Liver (tissue), 8 donors: ENCODE measurements at regions not wholly inside any gene's neighbourhood (a gene's known extent, or its start where the extent isn't known, plus 50 kb on each side); places are given as distances from the start of the nearest gene placed in this dataset.
"Not testable (repeated sequence)": the region's sequence is repeated elsewhere in the genome, so short reads cannot be mapped to it uniquely, and the experiment has no call there.

Experiments used
- DNase-seq: peaks from one replicate; pipeline ENCODE4 v3.0.0-alpha.2; 2017; ENCODE audit warnings: low spot score
- H3K27ac ChIP-seq, 2 donors: one replicate each; pipeline ENCODE4 v1.7.0; 2013; ENCODE audit warnings: inconsistent platforms in 2 of 2, low read length in 2 of 2, control low read depth in 1 of 2, low read depth in 1 of 2, mild to moderate bottlenecking in 1 of 2
- H3K27me3 ChIP-seq, 4 donors: one replicate each; pipeline versions ENCODE4 v1.6.1 to v1.7.0; 2013; ENCODE audit warnings: low read length in 3 of 4, inconsistent platforms in 1 of 4, mild to moderate bottlenecking in 1 of 4, moderate library complexity in 1 of 4; ENCODE audit not compliant: control insufficient read depth in 4 of 4, insufficient read depth in 4 of 4
- H3K36me3 ChIP-seq, 4 donors: one replicate each; pipeline versions ENCODE4 v1.6.1 to v1.7.0; 2013; ENCODE audit warnings: low read length in 3 of 4, mild to moderate bottlenecking in 3 of 4, low read depth in 1 of 4, moderate library complexity in 1 of 4; ENCODE audit not compliant: control insufficient read depth in 4 of 4, insufficient read depth in 3 of 4
- H3K4me1 ChIP-seq, 4 donors: one replicate each; pipeline versions ENCODE4 v1.6.1 to v1.7.0; 2013; ENCODE audit warnings: low read length in 3 of 4, mild to moderate bottlenecking in 3 of 4, moderate library complexity in 1 of 4; ENCODE audit not compliant: control insufficient read depth in 4 of 4, insufficient read depth in 4 of 4
- H3K4me3 ChIP-seq, 3 donors: one replicate each; pipeline versions ENCODE4 v1.6.1 to v1.7.0; 2013; ENCODE audit warnings: low read length in 3 of 3, control low read depth in 1 of 3, low read depth in 1 of 3, mild to moderate bottlenecking in 1 of 3
- H3K9ac ChIP-seq, 2 donors: one replicate each; pipeline ENCODE4 v1.7.0; 2013; ENCODE audit warnings: low read length in 2 of 2, mild to moderate bottlenecking in 2 of 2, moderate library complexity in 2 of 2, control low read depth in 1 of 2, low read depth in 1 of 2
- H3K9me3 ChIP-seq, 4 donors: one replicate each; pipeline versions ENCODE4 v1.6.1 to v1.7.0; 2013; ENCODE audit warnings: low read length in 3 of 4; ENCODE audit not compliant: control insufficient read depth in 4 of 4
- CTCF ChIP-seq: fragments of 150-350 bp; IDR thresholded peaks from 2 replicates; pipeline ENCODE4 v1.5.1; 2017; ENCODE audit warnings: improper control_type of control experiment, low read depth, low read length; ENCODE audit not compliant: missing input control
- EGR1 ChIP-seq, 2 donors: IDR thresholded peaks; 2 replicates each; pipeline ENCODE4 v1.6.1; 2016 to 2018; ENCODE audit warnings: antibody characterized with exemption in 2 of 2, low read depth in 2 of 2
- FOXA1 ChIP-seq: IDR thresholded peaks from 2 replicates; pipeline ENCODE4 v1.6.1; 2016; ENCODE audit warnings: antibody characterized with exemption
- FOXA2 ChIP-seq: IDR thresholded peaks from 2 replicates; pipeline ENCODE4 v1.6.1; 2016; ENCODE audit warnings: antibody characterized with exemption
- GABPA ChIP-seq, 2 donors: IDR thresholded peaks in 1 of 2; conservative IDR thresholded peaks in 1 of 2; 2 replicates each; pipeline ENCODE4 v1.6.1; 2016; ENCODE audit warnings: antibody characterized with exemption in 2 of 2, mild to moderate bottlenecking in 1 of 2, moderate library complexity in 1 of 2
- HNF4A ChIP-seq, 2 donors: conservative IDR thresholded peaks; 2 replicates each; pipeline ENCODE4 v1.6.1; 2016; ENCODE audit warnings: antibody characterized with exemption in 2 of 2, mild to moderate bottlenecking in 2 of 2
- HNF4G ChIP-seq: IDR thresholded peaks from 2 replicates; pipeline ENCODE4 v1.6.1; 2016; ENCODE audit warnings: antibody characterized with exemption
- JUND ChIP-seq, 2 donors: IDR thresholded peaks; 2 replicates each; pipeline ENCODE4 v1.6.1; 2016; ENCODE audit warnings: antibody characterized with exemption in 2 of 2
- RAD21 ChIP-seq, 2 donors: IDR thresholded peaks; 2 replicates each; pipeline ENCODE4 v1.6.1; 2016; ENCODE audit warnings: antibody characterized with exemption in 2 of 2, mild to moderate bottlenecking in 2 of 2
- REST ChIP-seq: IDR thresholded peaks from 2 replicates; pipeline ENCODE4 v1.6.1; 2016; ENCODE audit warnings: antibody characterized with exemption, mild to moderate bottlenecking
- RXRA ChIP-seq, 2 donors: IDR thresholded peaks; 2 replicates each; pipeline ENCODE4 v1.6.1; 2017 to 2018; ENCODE audit warnings: antibody characterized with exemption in 2 of 2, mild to moderate bottlenecking in 1 of 2
- SP1 ChIP-seq: IDR thresholded peaks from 2 replicates; pipeline ENCODE4 v1.6.1; 2018; ENCODE audit warnings: antibody characterized with exemption, mild to moderate bottlenecking
- YY1 ChIP-seq: IDR thresholded peaks from 2 replicates; pipeline ENCODE4 v1.6.1; 2016; ENCODE audit warnings: antibody characterized with exemption, mild to moderate bottlenecking
- WGBS: extraction: QIAGEN DNeasy Blood & Tissue Kit; methylation state at CpG from one replicate; pipeline ENCODE4 v1.1.7; 2013; 5-methylcytosine and 5-hydroxymethylcytosine counted together
- TF ChIP-seq, protein P1 (sequence below): IDR thresholded peaks from 2 replicates; pipeline ENCODE4 v1.6.1; 2016; ENCODE audit warnings: antibody characterized with exemption
- TF ChIP-seq, protein P2 (sequence below): IDR thresholded peaks from 2 replicates; pipeline ENCODE4 v1.6.1; 2016; ENCODE audit warnings: antibody characterized with exemption
- donor health status: healthy.
- donor health status: healthy.
- donor health status: healthy.
- donor health status: healthy.
- donor health status: healthy.

- no peak for TF ChIP-seq FOXA2
- no peaks in the 10 kb centered on the region for H3K27me3 ChIP-seq
- WGBS: 10% methylated on average over 1 of the region's 1 CpG
- no peak overlapping the region for H3K9ac ChIP-seq
- no peak for DNase-seq
- H3K4me1 ChIP-seq: no peaks in the 10 kb centered on the region
- no peak overlapping the region for H3K27ac ChIP-seq
- H3K36me3 ChIP-seq: no peaks in the 10 kb centered on the region
- H3K9me3 ChIP-seq: peaks cover 0 to 12% (median 5%) of the 10 kb centered on the region in 4 donors
- no peak overlapping the region for H3K4me3 ChIP-seq
Measured at GRCh38 chr7:4484545-4484944, 197.6 kb upstream of the FOXK1 start.

DNA sequence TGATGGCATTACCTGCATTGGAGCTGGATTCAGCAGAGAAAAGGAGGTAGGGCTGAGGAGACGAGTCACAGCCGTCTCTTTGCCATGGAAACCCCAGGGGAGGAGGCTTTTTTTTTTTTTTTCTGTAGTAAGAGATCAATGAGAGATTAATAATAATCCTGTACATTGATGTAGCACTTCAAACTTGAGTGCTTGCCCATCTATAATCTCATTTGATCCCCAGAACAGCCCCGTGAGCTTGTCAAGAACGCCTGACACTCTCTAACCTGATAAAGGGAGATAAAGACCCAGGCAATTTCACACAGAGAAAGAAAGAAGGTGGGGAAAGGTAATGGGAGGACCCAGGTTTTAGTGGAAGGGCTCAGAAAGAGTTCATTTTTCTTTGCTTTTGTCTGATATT is 195.2 kb upstream of the FOXK1 start:
- no peak overlapping the region for H3K27ac ChIP-seq
- peaks cover 0 to 12% (median 5%) of the 10 kb centered on the region in 4 donors for H3K9me3 ChIP-seq
- no peaks in the 10 kb centered on the region for H3K27me3 ChIP-seq
- WGBS: 31% methylated on average over 4 of the region's 4 CpGs
- H3K9ac ChIP-seq: no peak overlapping the region
- H3K36me3 ChIP-seq: no peaks in the 10 kb centered on the region
- TF ChIP-seq RXRA (IDR thresholded peaks at IDR 0.05) (no peak), JUND (IDR thresholded peaks at IDR 0.05) (no peak), GABPA (IDR thresholded peaks at IDR 0.05 in 1 of 2, conservative IDR thresholded peaks at IDR 0.05 in 1 of 2) (no peak), RAD21 (IDR thresholded peaks at IDR 0.05) (no peak), FOXA2 (no peak), FOXA1 (no peak), YY1 (no peak), HNF4A (conservative IDR thresholded peaks at IDR 0.05) (no peak), EGR1 (IDR thresholded peaks at IDR 0.05; ENCODE audit: low read depth in 2 of 2) (no peak), CTCF (no peak), REST (no peak), HNF4G (no peak), SP1 (no peak)
- TF ChIP-seq, protein P1, sequence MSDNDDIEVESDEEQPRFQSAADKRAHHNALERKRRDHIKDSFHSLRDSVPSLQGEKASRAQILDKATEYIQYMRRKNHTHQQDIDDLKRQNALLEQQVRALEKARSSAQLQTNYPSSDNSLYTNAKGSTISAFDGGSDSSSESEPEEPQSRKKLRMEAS: no peak
- TF ChIP-seq, protein P2, sequence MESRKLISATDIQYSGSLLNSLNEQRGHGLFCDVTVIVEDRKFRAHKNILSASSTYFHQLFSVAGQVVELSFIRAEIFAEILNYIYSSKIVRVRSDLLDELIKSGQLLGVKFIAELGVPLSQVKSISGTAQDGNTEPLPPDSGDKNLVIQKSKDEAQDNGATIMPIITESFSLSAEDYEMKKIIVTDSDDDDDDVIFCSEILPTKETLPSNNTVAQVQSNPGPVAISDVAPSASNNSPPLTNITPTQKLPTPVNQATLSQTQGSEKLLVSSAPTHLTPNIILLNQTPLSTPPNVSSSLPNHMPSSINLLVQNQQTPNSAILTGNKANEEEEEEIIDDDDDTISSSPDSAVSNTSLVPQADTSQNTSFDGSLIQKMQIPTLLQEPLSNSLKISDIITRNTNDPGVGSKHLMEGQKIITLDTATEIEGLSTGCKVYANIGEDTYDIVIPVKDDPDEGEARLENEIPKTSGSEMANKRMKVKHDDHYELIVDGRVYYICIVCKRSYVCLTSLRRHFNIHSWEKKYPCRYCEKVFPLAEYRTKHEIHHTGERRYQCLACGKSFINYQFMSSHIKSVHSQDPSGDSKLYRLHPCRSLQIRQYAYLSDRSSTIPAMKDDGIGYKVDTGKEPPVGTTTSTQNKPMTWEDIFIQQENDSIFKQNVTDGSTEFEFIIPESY: no peak
- no peak overlapping the region for H3K4me3 ChIP-seq
- H3K4me1 ChIP-seq: no peaks in the 10 kb centered on the region
- no peak for DNase-seq

GRCh38 chr7:4496911-4497310 is 185.2 kb upstream of the FOXK1 start:
- WGBS: 89% methylated on average over 30 of the region's 30 CpGs
- H3K36me3 ChIP-seq, H3K4me3 ChIP-seq, H3K9me3 ChIP-seq, DNase-seq, H3K9ac ChIP-seq, H3K27ac ChIP-seq, H3K4me1 ChIP-seq, H3K27me3 ChIP-seq: not testable (repeated sequence)
